Astrocyte (in vitro differentiated cells and primary cell): ENCODE measurements at regions not wholly inside any gene's neighbourhood (a gene's known extent, or its start where the extent isn't known, plus 50 kb on each side); places are given as distances from the start of the nearest gene placed in this dataset.

Experiments used
- EZH2 ChIP-seq: IDR thresholded peaks from 2 replicates; pipeline ENCODE4 v1.6.1; 2012; ENCODE audit warnings: mild to moderate bottlenecking, low read length, inconsistent platforms; ENCODE audit not compliant: insufficient read depth
- TF ChIP-seq, protein P1 (sequence below): IDR thresholded peaks from 2 replicates; pipeline ENCODE4 v1.5.1; 2011; ENCODE audit warnings: low read depth, mild to moderate bottlenecking, inconsistent platforms, low read length, moderate library complexity; ENCODE audit not compliant: insufficient read depth

DNA sequence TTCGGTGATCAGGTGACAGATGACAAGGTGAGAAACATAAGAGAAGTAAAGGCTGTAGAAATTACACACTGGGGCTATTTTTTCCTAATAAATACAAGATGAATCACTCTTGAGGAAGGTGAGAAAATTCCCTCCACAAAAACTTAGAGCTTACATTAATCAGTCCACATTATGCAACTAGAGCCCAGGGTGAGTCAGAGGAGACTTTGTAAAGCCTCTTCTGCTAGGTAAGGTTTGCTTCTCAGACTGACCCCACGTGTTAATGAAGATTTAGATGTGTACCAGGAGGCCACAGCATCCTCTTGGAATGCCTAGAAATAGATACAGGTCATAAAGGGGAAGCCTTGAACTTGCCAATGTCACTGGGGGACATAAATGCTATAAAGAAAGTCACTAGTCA, 396.0 kb upstream of the SMIM31 start:
- no peak for TF ChIP-seq EZH2
- TF ChIP-seq, protein P1, sequence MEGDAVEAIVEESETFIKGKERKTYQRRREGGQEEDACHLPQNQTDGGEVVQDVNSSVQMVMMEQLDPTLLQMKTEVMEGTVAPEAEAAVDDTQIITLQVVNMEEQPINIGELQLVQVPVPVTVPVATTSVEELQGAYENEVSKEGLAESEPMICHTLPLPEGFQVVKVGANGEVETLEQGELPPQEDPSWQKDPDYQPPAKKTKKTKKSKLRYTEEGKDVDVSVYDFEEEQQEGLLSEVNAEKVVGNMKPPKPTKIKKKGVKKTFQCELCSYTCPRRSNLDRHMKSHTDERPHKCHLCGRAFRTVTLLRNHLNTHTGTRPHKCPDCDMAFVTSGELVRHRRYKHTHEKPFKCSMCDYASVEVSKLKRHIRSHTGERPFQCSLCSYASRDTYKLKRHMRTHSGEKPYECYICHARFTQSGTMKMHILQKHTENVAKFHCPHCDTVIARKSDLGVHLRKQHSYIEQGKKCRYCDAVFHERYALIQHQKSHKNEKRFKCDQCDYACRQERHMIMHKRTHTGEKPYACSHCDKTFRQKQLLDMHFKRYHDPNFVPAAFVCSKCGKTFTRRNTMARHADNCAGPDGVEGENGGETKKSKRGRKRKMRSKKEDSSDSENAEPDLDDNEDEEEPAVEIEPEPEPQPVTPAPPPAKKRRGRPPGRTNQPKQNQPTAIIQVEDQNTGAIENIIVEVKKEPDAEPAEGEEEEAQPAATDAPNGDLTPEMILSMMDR = no peak
